GM10266 (cell line): ENCODE measurements at regions not wholly inside any gene's neighbourhood (a gene's known extent, or its start where the extent isn't known, plus 50 kb on each side); places are given as distances from the start of the nearest gene placed in this dataset.

ENCODE experiments used
- DNase-seq: peaks from one replicate; pipeline ENCODE4 v3.0.0; 2012; ENCODE audit errors: extremely low spot score
- TF ChIP-seq, protein P1 (sequence below): IDR thresholded peaks from 2 replicates; pipeline ENCODE4 v1.5.1; 2012; ENCODE audit warnings: mild to moderate bottlenecking, low read depth; ENCODE audit not compliant: control insufficient read depth, insufficient read depth; ENCODE audit errors: missing control alignments

DNA sequence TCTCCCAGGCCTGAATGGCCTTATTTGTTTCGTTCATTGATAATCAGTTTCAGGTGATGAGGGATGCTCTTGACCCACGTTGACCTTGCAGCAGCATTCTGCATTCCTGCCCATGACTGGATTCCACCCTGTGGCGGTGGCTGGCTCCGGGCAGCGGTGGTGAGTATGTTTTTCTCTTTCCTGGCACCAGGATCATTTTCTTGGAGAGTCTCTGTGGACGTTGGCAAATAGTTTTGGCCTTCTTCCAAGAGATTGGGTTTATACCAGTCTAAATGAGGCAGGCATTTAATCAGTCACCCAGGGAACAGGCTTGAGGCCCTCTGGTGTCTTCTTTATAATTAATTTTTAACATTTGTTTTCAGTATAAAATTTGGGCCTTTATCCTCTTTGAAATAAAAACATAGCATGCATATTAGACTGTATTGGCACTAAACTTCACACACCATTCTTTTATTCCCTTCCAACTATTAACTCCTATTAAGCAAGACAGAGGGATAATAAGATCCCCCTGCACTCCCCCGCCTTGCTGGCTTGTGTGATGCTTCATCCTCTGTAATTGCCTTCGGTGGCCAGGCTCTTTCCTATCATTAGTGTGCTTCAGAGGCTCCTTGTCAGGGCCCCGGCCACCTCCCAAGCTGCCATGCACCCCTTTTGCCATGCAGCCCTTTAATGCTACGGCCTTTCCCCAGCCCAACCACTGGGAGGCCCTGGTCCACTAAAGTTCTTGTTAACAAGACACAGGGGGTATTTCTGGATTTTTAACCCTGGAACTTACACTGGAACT is 176.2 kb upstream of the TOPAZ1 start:
- TF ChIP-seq, protein P1, sequence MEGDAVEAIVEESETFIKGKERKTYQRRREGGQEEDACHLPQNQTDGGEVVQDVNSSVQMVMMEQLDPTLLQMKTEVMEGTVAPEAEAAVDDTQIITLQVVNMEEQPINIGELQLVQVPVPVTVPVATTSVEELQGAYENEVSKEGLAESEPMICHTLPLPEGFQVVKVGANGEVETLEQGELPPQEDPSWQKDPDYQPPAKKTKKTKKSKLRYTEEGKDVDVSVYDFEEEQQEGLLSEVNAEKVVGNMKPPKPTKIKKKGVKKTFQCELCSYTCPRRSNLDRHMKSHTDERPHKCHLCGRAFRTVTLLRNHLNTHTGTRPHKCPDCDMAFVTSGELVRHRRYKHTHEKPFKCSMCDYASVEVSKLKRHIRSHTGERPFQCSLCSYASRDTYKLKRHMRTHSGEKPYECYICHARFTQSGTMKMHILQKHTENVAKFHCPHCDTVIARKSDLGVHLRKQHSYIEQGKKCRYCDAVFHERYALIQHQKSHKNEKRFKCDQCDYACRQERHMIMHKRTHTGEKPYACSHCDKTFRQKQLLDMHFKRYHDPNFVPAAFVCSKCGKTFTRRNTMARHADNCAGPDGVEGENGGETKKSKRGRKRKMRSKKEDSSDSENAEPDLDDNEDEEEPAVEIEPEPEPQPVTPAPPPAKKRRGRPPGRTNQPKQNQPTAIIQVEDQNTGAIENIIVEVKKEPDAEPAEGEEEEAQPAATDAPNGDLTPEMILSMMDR = peak; percentile 17
- DNase-seq = no peak

DNA sequence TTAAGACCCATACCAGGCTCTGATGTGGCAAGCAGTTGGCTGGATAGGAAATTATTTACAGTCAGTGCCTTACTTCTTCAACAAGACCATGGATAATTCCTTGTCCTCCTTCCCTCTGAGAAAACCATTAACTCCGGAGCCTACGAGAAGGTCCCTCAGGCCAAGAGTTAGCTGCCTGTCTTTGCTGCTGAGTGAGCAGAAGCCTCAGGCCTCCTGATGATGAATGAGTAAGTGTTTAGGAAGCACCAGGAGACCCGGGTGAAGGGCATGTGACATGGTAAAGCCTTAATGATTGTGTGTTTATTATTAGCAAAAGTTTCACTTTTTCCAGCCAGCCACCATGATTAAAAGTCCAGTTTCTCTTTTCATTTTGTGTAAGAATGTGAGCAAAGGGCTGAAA is 174.9 kb upstream of the TOPAZ1 start:
- no peak for DNase-seq
- TF ChIP-seq, protein P1 = no peak

DNA sequence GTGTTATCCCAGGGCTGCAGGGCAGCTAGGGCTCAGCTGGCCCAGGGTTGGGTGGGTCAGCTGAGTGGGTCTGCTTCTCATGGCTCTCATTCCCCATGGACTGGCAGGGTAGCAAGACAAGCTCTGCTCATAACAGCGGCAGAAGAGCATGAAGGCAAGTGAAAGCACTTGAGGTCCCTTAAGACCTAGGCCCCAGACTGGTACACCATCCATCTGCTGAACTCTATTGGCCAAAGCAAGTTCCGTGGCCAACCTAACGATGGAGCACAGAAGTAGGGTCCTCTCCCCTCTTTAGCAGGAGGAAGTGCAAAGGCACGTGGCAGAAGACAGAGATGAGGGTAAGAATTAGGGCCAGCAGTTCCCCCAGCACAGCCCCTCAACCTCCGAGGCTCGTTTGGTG is 174.3 kb upstream of the TOPAZ1 start:
- DNase-seq = no peak
- TF ChIP-seq, protein P1 = no peak

DNA sequence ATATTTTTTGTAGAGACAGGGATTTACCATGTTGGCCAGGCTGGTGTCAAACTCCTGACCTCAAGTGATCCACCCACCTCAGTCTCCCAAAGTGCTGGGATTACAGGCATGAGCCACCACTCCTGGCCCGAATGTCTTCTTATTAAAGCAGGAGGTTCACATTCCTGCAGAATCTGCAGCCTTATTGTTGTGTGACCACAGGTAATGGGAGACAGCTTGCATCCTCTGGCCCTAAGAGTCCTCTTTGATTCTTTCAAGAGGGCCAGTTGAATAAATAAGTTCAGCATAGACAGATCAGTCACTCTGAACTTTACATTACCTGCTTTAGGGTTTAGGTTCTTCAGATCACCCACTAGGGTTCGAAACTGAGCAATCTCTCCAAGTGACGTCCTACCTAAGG is 172.9 kb upstream of the TOPAZ1 start:
- TF ChIP-seq, protein P1 = no peak
- DNase-seq = no peak

DNA sequence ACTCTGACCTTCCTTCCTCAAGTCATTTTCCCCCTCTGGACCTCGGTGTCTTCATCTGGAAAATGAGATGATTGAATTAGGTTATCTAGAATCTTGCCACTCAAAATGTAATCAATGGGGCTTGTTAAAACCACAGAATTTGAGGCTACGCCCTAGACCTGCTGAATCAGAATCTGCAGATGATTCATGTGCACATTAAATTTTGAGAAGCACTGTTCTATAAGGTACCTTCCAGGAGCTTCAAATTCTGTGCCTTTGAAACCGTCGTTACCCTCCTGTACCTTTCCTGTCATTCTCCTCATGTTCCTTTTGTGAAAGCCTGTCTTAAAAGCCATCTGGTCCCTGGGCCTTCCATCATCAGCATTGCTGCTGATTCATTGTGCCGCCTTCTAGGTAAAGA is 172.4 kb upstream of the TOPAZ1 start:
- DNase-seq = no peak
- TF ChIP-seq, protein P1 = no peak

DNA sequence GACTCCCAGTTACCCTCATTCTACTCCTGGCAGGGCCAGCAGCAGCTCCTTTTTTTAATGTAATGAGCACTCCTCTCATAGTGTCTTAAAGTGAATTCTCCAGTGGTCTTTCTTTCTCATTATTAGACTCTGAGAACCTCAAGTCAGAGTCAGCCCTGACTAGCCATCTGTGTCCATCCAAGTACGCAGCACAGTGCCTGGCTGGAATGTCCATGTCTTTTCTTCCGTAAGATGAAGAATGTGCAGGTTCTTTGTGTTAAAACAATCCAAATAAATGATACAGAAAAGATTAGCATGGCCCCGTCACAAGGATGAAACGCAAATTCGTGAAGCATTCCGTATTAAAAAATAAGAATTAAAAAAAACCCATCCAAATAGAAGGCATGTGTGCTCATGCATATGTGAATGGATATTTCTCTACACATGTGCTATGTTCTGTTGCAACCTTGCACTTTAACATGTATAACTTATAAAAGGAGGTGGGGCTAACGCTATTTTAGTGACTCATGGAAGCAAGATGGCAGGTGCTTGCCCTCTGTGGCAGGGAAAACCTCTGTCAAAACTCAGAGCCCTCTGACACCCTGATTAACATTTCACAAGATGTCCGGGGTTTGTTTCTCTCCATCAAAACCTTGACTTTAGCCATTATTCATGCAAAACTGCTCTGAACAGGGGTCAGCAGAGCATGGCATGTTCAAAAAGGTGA is 170.7 kb upstream of the TOPAZ1 start:
- TF ChIP-seq, protein P1 = no peak
- no peak for DNase-seq
